SK-N-SH treated with all-trans-retinoic acid at 6 μM for 48 hours (cell line): ENCODE measurements at regions not wholly inside any gene's neighbourhood (a gene's known extent, or its start where the extent isn't known, plus 50 kb on each side); places are given as distances from the start of the nearest gene placed in this dataset.

Experiments used
- ATAC-seq: fragments of 200-7000 bp; cut with Tn5 transposase; 3 replicates; pipeline ENCODE4 v1.9.1; 2020; ENCODE audit warnings: mild to moderate bottlenecking, moderate library complexity
- ARNTL ChIP-seq: fragments of 450-650 bp; formaldehyde crosslinking; IDR thresholded peaks from 2 replicates; pipeline ENCODE4 v1.5.0; 2020; ENCODE audit warnings: low read depth, mild to moderate bottlenecking, moderate library complexity, borderline replicate concordance
- BACH2 ChIP-seq: fragments of 250-450 bp; sonication (Bioruptor Pico); IDR thresholded peaks from 2 replicates; pipeline ENCODE4 v1.9.0; 2021; ENCODE audit warnings: mild to moderate bottlenecking, borderline replicate concordance
- ESRRG ChIP-seq: fragments of 250-450 bp; sonication (Bioruptor Pico); IDR thresholded peaks from 2 replicates; pipeline ENCODE4 v1.6.1; 2021; ENCODE audit warnings: mild to moderate bottlenecking
- GLIS3 ChIP-seq: fragments of 250-450 bp; sonication (Bioruptor Pico); IDR thresholded peaks from 2 replicates; pipeline ENCODE4 v1.5.0; 2020; ENCODE audit warnings: mild to moderate bottlenecking, moderate library complexity
- ISL1 ChIP-seq: fragments of 250-450 bp; sonication (Bioruptor Pico); IDR thresholded peaks from 2 replicates; pipeline ENCODE4 v2.1.2; 2022; ENCODE audit warnings: mild to moderate bottlenecking, moderate library complexity
- OSR1 ChIP-seq: fragments of 250-450 bp; sonication (Bioruptor Pico); IDR thresholded peaks from 2 replicates; pipeline ENCODE4 v1.8.0; 2022; ENCODE audit warnings: moderate library complexity, mild to moderate bottlenecking, inconsistent platforms
- PPARA ChIP-seq: fragments of 250-450 bp; sonication (Bioruptor Pico); IDR thresholded peaks from 2 replicates; pipeline ENCODE4 v1.5.0; 2020; ENCODE audit warnings: mild to moderate bottlenecking, borderline replicate concordance
- RARB ChIP-seq: fragments of 250-450 bp; sonication (Bioruptor Pico); IDR thresholded peaks from 2 replicates; pipeline ENCODE4 v1.8.0; 2021; ENCODE audit warnings: mild to moderate bottlenecking, moderate library complexity
- SNAI2 ChIP-seq: fragments of 250-450 bp; sonication (Bioruptor Pico); IDR thresholded peaks from 2 replicates; pipeline ENCODE4 v1.5.0; 2020; ENCODE audit warnings: mild to moderate bottlenecking, moderate library complexity
- TCF4 ChIP-seq: fragments of 250-450 bp; sonication (Bioruptor Pico); IDR thresholded peaks from 2 replicates; pipeline ENCODE4 v1.8.0; 2021; ENCODE audit warnings: mild to moderate bottlenecking, moderate library complexity, borderline replicate concordance
- TOX ChIP-seq: fragments of 250-450 bp; sonication (Bioruptor Pico); IDR thresholded peaks from 2 replicates; pipeline ENCODE4 v1.8.0; 2021; ENCODE audit warnings: mild to moderate bottlenecking, moderate library complexity, borderline replicate concordance
- ZFP3 ChIP-seq: fragments of 250-450 bp; sonication (Bioruptor Pico); IDR thresholded peaks from 2 replicates; pipeline ENCODE4 v1.5.0; 2020; ENCODE audit warnings: mild to moderate bottlenecking, moderate library complexity
- ZFP30 ChIP-seq: fragments of 450-650 bp; formaldehyde crosslinking; IDR thresholded peaks from 2 replicates; pipeline ENCODE4 v1.5.0; 2022; ENCODE audit warnings: mild to moderate bottlenecking, moderate library complexity
- ZNF565 ChIP-seq: fragments of 450-650 bp; formaldehyde crosslinking; conservative IDR thresholded peaks from 2 replicates; pipeline ENCODE4 v1.5.0; 2020; ENCODE audit warnings: low read depth, mild to moderate bottlenecking, moderate library complexity
- ZNF70 ChIP-seq: fragments of 450-650 bp; formaldehyde crosslinking; IDR thresholded peaks from 2 replicates; pipeline ENCODE4 v1.5.0; 2020; ENCODE audit warnings: mild to moderate bottlenecking, moderate library complexity
- TF ChIP-seq, protein P1 (sequence below): fragments of 250-450 bp; sonication (Bioruptor Pico); IDR thresholded peaks from 2 replicates; pipeline ENCODE4 v1.8.0; 2021; ENCODE audit warnings: low read depth, mild to moderate bottlenecking, moderate library complexity, borderline replicate concordance
- TF ChIP-seq, protein P2 (sequence below): fragments of 250-450 bp; sonication (Bioruptor Pico); IDR thresholded peaks from 2 replicates; pipeline ENCODE4 v1.5.1; 2020; ENCODE audit warnings: low read depth, mild to moderate bottlenecking, moderate library complexity
- TF ChIP-seq, protein P3 (sequence below): fragments of 250-450 bp; sonication (Bioruptor Pico); IDR thresholded peaks from 2 replicates; pipeline ENCODE4 v1.8.0; 2020; ENCODE audit warnings: mild to moderate bottlenecking, moderate library complexity, borderline replicate concordance

DNA sequence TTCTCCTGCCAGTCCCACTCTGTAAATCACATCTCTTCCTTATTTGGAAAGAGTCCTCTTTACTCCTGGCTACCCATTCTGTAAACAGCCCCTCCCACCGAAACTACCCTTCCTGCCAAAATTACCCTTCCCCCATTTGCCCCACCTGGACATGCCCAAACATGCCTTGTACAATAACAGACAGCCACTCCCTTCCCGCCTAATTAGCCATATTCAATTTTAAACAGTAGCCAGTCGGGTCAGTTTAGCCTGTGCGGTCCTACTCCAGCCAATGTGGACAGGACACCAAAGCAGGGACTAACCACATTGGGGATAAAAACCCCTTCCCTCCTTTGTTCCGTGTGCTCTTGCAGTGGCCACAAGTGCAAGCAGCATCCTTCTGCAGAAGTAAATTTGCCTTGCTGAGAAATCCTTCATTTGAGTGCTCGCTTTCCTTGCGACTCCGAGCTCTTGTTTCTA, 56.3 kb upstream of the MAP10 start:
- TF ChIP-seq, protein P1, sequence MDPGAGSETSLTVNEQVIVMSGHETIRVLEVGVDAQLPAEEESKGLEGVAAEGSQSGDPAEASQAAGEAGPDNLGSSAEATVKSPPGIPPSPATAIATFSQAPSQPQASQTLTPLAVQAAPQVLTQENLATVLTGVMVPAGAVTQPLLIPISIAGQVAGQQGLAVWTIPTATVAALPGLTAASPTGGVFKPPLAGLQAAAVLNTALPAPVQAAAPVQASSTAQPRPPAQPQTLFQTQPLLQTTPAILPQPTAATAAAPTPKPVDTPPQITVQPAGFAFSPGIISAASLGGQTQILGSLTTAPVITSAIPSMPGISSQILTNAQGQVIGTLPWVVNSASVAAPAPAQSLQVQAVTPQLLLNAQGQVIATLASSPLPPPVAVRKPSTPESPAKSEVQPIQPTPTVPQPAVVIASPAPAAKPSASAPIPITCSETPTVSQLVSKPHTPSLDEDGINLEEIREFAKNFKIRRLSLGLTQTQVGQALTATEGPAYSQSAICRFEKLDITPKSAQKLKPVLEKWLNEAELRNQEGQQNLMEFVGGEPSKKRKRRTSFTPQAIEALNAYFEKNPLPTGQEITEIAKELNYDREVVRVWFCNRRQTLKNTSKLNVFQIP, result peak; percentile 65; the same call in 1 of the 2 replicates
- no peak for TF ChIP-seq BACH2
- ATAC-seq, result no peak

DNA sequence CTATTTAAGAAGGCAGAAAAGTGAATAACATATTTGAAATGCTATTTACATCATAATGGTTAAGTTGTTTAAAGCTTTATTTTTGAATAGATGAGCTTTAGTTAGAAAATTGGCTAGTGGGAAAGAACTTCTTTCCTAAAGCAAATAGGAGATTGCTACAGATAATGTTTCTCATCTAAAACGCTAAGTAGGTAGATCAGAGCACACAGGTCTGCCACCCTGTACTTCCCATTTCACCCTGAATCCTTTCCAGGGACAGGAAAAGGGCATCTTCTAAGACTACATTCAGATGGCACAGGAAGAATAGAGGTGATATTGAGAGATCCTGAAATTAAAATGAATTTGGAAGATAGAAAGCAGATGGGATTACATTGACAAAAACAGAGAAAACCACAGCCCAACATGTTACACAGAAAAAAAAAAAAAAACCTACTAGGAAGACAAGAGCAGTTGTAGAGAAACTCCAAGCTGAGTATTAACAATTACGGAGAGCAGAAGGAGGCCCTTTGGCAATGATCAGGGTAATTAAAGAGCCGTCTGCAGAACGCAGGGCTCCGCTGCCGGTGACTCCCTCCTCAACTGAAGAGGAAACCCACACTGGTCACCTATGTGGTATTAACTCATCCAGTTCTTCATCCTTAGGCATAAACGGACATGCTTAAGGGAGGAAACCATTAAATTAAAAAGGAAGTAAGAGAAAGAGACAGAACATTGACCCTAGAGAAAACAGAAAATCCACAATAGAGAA, 53.6 kb upstream of the MAP10 start:
- TF ChIP-seq OSR1 (no peak), ZNF565 (CRISPR knock-in tag) (no peak)
- TF ChIP-seq, protein P2, sequence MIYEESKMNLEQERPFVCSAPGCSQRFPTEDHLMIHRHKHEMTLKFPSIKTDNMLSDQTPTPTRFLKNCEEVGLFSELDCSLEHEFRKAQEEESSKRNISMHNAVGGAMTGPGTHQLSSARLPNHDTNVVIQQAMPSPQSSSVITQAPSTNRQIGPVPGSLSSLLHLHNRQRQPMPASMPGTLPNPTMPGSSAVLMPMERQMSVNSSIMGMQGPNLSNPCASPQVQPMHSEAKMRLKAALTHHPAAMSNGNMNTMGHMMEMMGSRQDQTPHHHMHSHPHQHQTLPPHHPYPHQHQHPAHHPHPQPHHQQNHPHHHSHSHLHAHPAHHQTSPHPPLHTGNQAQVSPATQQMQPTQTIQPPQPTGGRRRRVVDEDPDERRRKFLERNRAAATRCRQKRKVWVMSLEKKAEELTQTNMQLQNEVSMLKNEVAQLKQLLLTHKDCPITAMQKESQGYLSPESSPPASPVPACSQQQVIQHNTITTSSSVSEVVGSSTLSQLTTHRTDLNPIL (CRISPR knock-in tag), result no peak
- ATAC-seq, result no peak

DNA sequence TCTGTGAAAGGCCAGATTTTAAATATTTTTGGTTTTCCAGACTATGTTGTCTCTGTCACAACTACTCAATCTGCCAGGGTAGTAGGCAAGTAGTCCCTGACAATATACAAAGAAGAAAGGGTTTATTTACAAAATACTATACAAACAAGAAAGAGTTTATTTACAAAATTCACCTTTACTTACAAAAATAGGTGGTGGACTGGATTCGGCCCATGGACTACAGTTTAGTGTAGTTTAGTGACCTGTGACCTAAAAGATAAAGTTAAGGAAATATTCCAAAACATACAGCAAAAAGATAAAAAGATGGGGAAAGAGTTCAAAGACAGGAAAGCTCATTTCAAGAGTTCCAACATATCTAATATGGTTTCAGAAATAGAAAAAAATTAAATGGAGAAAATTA, 52.9 kb upstream of the MAP10 start:
- no peak for TF ChIP-seq BACH2
- TF ChIP-seq GLIS3 (CRISPR knock-in tag), result no peak
- no peak for TF ChIP-seq OSR1
- TF ChIP-seq TOX, result no peak
- no peak for TF ChIP-seq ZNF70 (CRISPR knock-in tag)
- TF ChIP-seq, protein P3, sequence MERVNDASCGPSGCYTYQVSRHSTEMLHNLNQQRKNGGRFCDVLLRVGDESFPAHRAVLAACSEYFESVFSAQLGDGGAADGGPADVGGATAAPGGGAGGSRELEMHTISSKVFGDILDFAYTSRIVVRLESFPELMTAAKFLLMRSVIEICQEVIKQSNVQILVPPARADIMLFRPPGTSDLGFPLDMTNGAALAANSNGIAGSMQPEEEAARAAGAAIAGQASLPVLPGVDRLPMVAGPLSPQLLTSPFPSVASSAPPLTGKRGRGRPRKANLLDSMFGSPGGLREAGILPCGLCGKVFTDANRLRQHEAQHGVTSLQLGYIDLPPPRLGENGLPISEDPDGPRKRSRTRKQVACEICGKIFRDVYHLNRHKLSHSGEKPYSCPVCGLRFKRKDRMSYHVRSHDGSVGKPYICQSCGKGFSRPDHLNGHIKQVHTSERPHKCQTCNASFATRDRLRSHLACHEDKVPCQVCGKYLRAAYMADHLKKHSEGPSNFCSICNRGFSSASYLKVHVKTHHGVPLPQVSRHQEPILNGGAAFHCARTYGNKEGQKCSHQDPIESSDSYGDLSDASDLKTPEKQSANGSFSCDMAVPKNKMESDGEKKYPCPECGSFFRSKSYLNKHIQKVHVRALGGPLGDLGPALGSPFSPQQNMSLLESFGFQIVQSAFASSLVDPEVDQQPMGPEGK (CRISPR knock-in tag), result no peak
- no peak for TF ChIP-seq ISL1 (CRISPR knock-in tag)
- TF ChIP-seq TCF4 (CRISPR knock-in tag), result no peak
- TF ChIP-seq ARNTL (CRISPR knock-in tag), result no peak
- no peak for TF ChIP-seq ZFP3 (CRISPR knock-in tag)
- TF ChIP-seq ZNF565 (CRISPR knock-in tag), result no peak
- TF ChIP-seq ZFP30 (CRISPR knock-in tag), result no peak
- no peak for TF ChIP-seq SNAI2
- no peak for ATAC-seq

DNA sequence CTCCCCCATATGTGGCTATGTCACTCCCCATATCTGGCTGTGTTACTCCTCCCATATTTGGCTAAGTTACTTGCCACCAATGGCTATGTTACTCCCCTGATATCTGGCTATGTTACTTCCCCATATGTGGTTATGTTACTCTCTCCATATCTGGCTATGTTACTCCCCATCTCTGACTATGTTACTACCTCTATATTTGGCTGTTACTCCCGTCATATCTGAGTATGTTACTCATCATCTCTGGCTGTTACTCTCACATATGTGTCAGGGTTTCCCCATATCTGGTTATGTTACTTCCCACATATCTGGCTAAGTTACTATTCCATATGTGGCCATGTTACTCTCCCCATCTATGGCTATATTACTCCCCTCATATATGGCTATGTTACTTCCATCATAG, 50.3 kb upstream of the MAP10 start:
- TF ChIP-seq PPARA (CRISPR knock-in tag) (no peak), ZNF565 (CRISPR knock-in tag) (no peak), ESRRG (CRISPR knock-in tag) (no peak), ARNTL (CRISPR knock-in tag) (no peak), ZFP30 (CRISPR knock-in tag) (no peak), ZFP3 (CRISPR knock-in tag) (no peak), RARB (no peak)
- TF ChIP-seq, protein P1, result no peak
- TF ChIP-seq, protein P3 (CRISPR knock-in tag), result no peak
- no peak for ATAC-seq
